GM18951 (cell line): ENCODE measurements at regions not wholly inside any gene's neighbourhood (a gene's known extent, or its start where the extent isn't known, plus 50 kb on each side); places are given as distances from the start of the nearest gene placed in this dataset.
"Not testable (repeated sequence)": the region's sequence is repeated elsewhere in the genome, so short reads cannot be mapped to it uniquely, and the experiment has no call there.

Experiments used
- POLR2A ChIP-seq: IDR thresholded peaks from 4 replicates; pipeline ENCODE4 v1.6.1; 2011; ENCODE audit warnings: mild to moderate bottlenecking; ENCODE audit not compliant: insufficient read length, insufficient read depth; ENCODE audit errors: extremely low read depth
- in situ Hi-C: fragments of 300-500 bp; cut with MboI; formaldehyde crosslinking; loops from one replicate; pipeline ENCODE4 v1.12.0; 2022; ENCODE audit warnings: low sequenced_read_pairs, mixed read lengths, inconsistent platforms; ENCODE audit not compliant: unreplicated experiment

GRCh38 chr16:87160234-87160636, 157.0 kb downstream of the C16orf95 start:
- in situ Hi-C loops = no loop called here
- TF ChIP-seq POLR2A = no peak

DNA sequence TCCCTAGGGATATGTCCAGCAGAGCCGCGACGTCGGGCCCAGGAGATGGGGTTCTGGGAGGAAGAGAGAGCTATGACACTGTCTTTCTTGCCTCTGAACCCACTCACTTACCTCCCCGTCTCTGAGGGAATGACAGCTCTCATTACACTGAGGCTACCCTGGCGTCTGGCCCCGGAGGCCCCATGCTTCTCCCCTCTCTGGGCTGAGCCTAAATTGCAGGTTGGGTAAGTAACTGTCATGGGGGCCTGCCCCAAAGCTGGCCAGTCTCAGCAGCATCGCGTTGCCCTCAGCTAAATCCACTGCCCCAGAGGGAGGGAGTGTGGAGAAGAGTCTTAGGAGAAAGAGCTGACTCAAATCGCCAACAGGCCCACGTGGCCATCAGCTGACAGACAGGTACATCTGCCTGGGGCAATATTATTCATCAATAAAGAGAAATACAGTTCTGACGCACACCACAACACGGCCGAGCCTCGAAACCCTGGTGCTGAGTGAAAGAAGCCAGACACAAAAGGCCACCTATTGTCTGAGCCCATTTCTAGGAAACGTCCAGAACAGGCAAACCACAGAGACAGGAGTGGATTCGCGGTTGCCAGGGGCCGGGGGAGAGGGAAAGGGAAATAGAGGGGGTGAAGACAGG, 156.4 kb downstream of the C16orf95 start:
- in situ Hi-C loops = no loop called here
- no peak for TF ChIP-seq POLR2A

- in situ Hi-C loops = not testable (repeated sequence)
Observed at GRCh38 chr16:87161410-87161809, 155.8 kb downstream of the C16orf95 start.

- no peak for TF ChIP-seq POLR2A
- in situ Hi-C loops = no loop called here
Observed at GRCh38 chr16:87161822-87162676, 155.1 kb downstream of the C16orf95 start.

DNA sequence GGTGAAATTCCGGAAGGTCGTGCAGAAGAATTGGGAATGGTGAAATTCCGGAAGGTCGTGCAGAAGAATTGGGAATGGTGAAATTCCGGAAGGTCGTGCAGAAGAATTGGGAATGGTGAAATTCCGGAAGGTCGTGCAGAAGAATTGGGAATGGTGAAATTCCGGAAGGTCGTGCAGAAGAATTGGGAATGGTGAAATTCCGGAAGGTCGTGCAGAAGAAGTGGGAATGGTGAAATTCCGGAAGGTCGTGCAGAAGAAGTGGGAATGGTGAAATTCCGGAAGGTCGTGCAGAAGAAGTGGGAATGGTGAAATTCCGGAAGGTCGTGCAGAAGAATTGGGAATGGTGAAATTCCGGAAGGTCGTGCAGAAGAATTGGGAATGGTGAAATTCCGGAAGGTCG, 154.4 kb downstream of the C16orf95 start:
- in situ Hi-C loops = not testable (repeated sequence)

DNA sequence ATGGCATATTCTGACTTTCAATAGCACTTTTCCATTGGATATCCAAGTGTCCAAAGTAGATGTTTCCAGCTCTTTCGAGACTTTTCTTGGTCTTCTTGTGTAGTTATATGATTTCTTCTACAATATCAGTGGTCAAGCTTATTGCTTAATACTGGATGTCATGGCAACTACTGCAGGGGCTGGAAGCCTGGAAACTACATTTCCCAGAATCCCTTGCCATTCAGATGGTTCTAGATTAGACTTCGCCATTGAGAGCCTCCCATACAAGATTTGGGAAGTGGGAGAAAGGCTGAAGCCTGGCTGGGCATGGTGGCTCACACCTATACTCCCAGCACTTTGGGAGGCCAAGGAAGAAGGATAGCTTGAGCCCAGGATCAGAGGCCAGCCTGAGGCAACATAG, 153.6 kb downstream of the C16orf95 start:
- TF ChIP-seq POLR2A = no peak
- in situ Hi-C loops = no loop called here

- in situ Hi-C loops = no loop called here
- no peak for TF ChIP-seq POLR2A
Observed at GRCh38 chr16:87165151-87165550, 152.0 kb downstream of the C16orf95 start.

DNA sequence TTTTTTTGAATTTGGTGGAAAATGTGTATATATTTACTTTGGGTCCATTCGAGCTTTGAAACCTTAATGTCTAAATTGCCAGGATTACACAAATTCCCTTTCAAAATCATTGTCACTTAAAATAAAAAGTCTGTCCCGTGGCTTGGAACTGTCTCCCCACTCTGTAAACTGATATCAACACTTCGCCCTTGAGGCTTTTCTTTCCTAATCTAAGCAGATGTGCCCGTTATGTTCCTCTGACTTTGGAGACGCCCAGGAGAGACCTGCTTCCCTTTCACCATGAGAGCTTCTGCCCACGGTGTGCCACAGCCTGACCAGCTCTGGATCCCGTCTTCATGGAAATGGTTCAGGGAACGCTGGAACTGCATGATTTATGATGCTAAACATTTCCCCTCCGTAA, 151.3 kb downstream of the C16orf95 start:
- in situ Hi-C loops = no loop called here
- TF ChIP-seq POLR2A = no peak

- in situ Hi-C loops = no loop called here
- no peak for TF ChIP-seq POLR2A
Observed at GRCh38 chr16:87166321-87166720, 150.9 kb downstream of the C16orf95 start.

- TF ChIP-seq POLR2A = no peak
- in situ Hi-C loops = no loop called here
Observed at GRCh38 chr16:87166934-87167333, 150.3 kb downstream of the C16orf95 start.

- in situ Hi-C loops = no loop called here
- no peak for TF ChIP-seq POLR2A
Observed at GRCh38 chr16:87169509-87169995, 147.6 kb downstream of the C16orf95 start.

GRCh38 chr16:87170310-87170709, 146.9 kb downstream of the C16orf95 start:
- TF ChIP-seq POLR2A = no peak
- in situ Hi-C loops = no loop called here

DNA sequence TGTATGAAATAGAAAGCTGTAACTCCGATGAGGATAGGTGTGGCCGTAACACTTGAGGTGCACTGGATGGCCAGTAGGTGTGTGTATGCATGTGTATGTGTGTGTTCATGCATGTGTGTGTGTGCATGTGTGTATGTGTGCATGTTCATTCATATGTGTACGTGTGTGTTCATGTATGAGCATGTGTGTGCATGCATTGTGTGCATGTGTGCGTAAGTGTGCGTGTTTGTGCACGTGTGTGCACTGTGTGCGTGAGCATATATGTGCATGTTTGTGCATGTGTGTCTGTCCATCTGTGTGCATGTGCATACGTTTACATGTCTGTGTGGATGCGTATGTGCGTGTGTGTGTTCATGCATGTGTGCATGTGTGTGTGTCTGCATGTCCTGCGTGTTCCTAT, 145.5 kb downstream of the C16orf95 start:
- in situ Hi-C loops = no loop called here

GRCh38 chr16:87172632-87173031, 144.6 kb downstream of the C16orf95 start:
- in situ Hi-C loops = no loop called here
- TF ChIP-seq POLR2A = no peak

More for the DNA sequence above, 145.5 kb downstream of the C16orf95 start:
- TF ChIP-seq POLR2A = no peak

GRCh38 chr16:87173294-87173893, 143.8 kb downstream of the C16orf95 start:
- no peak for TF ChIP-seq POLR2A
- in situ Hi-C loops = no loop called here
